ENCODE measurements at regions not wholly inside any gene's neighbourhood (a gene's known extent, or its start where the extent isn't known, plus 50 kb on each side); places are given as distances from the start of the nearest gene placed in this dataset.

- TF ChIP-seq CTCF (IDR thresholded peaks at IDR 0.05; ENCODE audit: poor library complexity) = no peak
- TF ChIP-seq EZH2phosphoT487 (IDR thresholded peaks at IDR 0.05; ENCODE audit: low read depth, severe bottlenecking, unreplicated experiment) = no peak
- no peak for TF ChIP-seq EZH2 (IDR thresholded peaks at IDR 0.05; ENCODE audit: borderline replicate concordance)
Measured at GRCh38 chr13:107548338-107548737, 667.0 kb downstream of the LIG4 start.

All from hepatocyte (in vitro differentiated cells).